Breast epithelium (tissue), 3 donors: ENCODE measurements at regions not wholly inside any gene's neighbourhood (a gene's known extent, or its start where the extent isn't known, plus 50 kb on each side); places are given as distances from the start of the nearest gene placed in this dataset.

Experiments used
- CTCF ChIP-seq, 3 donors: fragments of 450-650 bp; IDR thresholded peaks; one replicate each; pipeline ENCODE4 v1.5.1; 2016 to 2017; ENCODE audit warnings: antibody characterized with exemption in 3 of 3, mild to moderate bottlenecking in 3 of 3, moderate library complexity in 3 of 3
- POLR2AphosphoS5 ChIP-seq, 3 donors: sonication (generic); formaldehyde crosslinking; IDR thresholded peaks; one replicate each; pipeline ENCODE4 v1.6.1; 2017; ENCODE audit warnings: antibody characterized with exemption in 3 of 3

GRCh38 chr2:8046849-8047248, 635.0 kb upstream of the ID2 start:
- TF ChIP-seq POLR2AphosphoS5 (IDR thresholded peaks at IDR 0.05), result no peak
- no peak for TF ChIP-seq CTCF (IDR thresholded peaks at IDR 0.05)
